D341Med (cell line): ENCODE measurements at regions not wholly inside any gene's neighbourhood (a gene's known extent, or its start where the extent isn't known, plus 50 kb on each side); places are given as distances from the start of the nearest gene placed in this dataset.

ENCODE experiments used
- DNase-seq: peaks from one replicate; pipeline ENCODE4 v3.0.0; 2012; ENCODE audit warnings: low spot score

DNA sequence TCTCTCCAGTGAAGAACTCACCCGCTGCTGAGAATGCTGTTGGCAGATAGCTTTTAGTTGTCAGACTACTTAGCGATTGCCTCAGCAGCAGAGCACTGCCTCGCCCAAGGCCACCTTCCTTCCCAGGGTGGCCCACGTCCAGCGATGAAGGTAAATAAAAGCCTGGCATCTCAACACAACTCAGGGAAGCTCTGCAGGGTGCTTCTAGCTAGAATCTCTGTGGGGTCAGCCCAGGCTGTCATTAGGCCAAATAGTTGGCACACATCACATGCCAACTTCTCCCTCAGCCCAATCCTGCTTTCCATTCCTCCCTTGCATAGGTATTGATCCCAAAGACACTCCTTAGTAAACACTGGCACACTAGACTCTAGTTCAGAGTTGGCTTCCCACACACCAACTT, 368.1 kb upstream of the TMTC1 start:
- DNase-seq: no peak

GRCh38 chr12:30146561-30146960, 362.8 kb upstream of the TMTC1 start:
- DNase-seq: no peak

DNA sequence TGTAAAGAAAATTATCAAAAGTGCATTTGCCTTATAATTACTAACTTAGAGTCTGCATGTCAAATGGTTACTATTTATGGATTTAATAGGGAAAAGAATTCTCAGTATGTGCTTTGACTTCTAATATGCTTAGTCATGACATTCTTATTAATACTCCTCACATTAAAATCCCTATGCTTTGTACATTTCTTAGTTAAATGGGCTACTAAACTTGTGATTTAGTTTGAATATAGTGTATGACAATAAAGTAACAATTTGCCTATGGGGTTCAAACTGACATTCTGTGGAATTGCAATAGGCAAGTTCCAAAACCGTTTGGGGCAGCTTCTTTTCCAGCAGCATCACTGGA, 361.9 kb upstream of the TMTC1 start:
- no peak for DNase-seq

DNA sequence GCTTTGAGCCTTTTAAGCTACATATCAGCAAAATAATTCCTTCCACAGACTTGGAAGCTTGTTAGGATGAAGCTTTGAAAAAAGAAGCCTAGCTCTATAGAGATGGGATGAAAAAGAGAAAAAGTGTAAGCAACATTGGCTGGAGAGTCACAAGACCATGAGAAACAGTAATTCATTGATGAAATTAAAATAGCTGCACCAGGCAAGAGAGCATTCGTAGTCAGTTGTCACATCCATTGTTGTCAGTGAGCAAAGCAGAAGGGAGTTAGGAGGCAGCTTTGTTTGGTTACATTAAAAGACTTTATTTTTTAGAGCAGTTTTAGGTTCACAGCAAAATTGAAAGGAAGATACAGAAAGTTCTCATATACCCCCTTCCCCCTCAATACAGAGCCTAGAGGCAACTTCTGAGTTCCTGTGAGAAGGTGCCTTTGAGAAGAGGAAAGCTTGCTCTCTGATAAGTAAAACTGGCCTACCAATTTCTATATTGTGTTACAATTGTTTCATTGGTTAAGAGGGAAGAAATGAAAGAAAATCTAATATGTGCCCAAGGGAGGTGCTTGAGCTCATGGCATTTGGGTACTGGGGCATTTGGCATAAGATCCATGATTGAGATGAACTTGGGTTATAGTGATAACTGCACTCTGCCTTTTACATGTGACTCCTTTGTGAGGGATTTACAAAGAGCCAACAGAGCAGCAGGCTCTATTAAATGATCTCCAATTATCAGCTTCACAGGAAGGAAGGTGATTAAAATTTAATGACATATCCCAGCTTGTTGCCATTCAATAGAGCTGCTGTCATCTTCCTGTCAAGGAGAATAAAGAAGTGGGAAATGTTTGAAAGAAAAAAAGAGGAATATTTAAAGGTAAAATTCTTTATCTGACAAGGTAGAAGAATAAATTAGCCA, 361.3 kb upstream of the TMTC1 start:
- no peak for DNase-seq

- no peak for DNase-seq
Observed at GRCh38 chr12:30142301-30142700, 358.6 kb upstream of the TMTC1 start.

GRCh38 chr12:30138483-30138882, 354.7 kb upstream of the TMTC1 start:
- DNase-seq: no peak

GRCh38 chr12:30136696-30137095, 353.0 kb upstream of the TMTC1 start:
- no peak for DNase-seq

DNA sequence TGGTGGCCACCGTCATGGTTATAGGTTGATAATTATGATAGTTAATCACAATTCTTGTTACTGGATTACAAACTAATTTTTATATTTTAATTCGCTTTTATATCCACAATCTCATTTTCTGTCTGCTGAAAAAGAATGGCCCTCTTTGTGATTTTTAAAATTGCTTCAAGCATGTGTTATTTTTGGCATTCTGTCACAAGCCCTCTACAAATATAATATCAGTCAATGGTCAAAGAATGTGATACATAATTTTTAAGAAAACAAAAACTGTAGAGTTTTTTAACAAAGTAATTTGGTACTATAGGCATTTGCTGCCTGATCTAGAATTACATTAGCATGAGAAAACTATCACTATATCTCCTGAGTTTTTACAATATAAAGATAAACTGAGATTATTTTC, 352.0 kb upstream of the TMTC1 start:
- DNase-seq: no peak

GRCh38 chr12:30134229-30134628, 350.5 kb upstream of the TMTC1 start:
- DNase-seq: no peak

DNA sequence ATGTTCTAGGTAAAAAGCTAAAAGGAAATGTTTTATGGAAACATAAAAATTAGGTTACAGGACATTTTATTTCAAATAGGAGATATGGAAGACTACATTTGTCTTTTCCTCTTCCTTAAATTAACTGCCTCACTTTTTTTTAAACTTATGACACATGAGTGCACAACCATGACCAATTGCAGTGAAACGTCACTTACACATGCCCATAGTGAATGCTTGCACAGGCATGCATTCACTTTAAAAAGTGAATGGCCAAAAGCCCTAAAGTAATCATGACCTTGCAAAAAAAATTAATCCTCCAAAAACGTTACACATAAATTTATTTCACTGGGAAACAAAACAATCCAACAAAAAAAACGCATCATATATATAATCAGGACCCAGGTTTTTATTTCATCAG, 343.2 kb upstream of the TMTC1 start:
- no peak for DNase-seq

- no peak for DNase-seq
Observed at GRCh38 chr12:30120522-30120921, 336.8 kb upstream of the TMTC1 start.

DNA sequence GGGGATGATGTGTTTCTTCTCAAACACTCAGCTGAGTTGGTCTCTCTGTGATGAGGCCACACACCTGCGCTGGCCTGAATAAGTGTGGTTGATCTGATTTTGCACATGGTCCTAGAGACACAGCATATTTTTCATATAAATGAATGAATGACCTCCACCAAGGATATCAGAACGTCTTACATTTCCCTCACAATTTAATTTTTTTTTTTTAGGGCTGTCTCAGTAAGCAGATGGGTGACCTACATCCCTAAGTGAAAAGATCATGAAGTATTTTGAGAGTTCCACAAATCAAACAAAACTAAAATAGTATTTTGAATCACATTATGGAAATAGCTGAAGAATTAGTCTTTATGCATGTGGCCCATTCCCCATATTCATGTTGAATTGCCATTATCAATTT, 333.7 kb upstream of the TMTC1 start:
- DNase-seq: no peak

- no peak for DNase-seq
Observed at GRCh38 chr12:30111719-30112118, 328.0 kb upstream of the TMTC1 start.

DNA sequence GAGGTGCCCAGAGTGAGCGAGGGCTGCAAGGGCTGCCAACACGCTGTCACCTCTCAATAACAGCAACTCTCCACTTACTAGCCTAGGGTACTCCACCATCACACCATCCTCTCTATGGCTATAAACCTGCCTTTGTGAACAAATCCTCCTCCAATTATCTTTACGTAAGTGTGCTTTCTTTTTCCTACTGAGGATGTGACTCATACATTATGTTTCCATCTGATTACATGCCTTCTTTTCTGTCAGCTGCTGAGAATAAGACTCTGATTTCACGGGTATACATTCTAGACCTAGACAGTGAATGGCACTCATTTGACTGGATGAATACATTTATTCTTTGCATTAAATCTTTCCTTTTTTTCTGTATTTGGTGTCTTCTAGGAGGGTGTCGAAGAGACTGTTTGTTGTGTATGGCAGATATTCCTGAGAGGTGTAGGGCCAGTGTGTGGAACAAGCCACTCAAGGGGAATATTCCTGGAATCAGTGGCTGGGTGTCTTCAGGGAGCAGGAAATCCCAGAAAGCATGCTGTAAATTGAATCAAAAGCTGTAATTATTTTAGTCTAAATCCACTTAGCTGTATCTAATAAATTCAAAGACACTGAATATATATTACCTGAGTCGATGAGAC, 327.3 kb upstream of the TMTC1 start:
- no peak for DNase-seq

DNA sequence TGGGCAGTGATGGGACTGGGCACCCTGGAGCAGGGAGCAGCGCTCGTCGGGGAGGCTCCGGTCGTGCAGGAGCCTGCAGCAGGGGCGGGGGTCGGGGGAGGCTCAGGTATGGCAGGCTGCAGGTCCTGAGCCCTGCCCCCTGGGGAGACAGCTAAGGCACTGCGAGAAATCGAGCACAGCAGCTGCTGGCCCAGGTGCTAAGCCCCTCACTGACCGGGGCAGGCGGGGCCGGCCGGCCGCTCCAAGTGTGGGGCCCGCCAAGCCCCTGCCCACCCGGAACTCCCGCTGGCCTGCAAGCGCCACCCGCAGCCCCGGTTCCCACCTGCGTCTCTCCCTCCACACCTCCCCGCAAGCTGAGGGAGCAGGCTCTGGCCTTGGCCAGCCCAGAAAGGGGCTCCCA, 326.8 kb upstream of the TMTC1 start:
- DNase-seq: no peak

GRCh38 chr12:30108666-30109065, 324.9 kb upstream of the TMTC1 start:
- DNase-seq: no peak

DNA sequence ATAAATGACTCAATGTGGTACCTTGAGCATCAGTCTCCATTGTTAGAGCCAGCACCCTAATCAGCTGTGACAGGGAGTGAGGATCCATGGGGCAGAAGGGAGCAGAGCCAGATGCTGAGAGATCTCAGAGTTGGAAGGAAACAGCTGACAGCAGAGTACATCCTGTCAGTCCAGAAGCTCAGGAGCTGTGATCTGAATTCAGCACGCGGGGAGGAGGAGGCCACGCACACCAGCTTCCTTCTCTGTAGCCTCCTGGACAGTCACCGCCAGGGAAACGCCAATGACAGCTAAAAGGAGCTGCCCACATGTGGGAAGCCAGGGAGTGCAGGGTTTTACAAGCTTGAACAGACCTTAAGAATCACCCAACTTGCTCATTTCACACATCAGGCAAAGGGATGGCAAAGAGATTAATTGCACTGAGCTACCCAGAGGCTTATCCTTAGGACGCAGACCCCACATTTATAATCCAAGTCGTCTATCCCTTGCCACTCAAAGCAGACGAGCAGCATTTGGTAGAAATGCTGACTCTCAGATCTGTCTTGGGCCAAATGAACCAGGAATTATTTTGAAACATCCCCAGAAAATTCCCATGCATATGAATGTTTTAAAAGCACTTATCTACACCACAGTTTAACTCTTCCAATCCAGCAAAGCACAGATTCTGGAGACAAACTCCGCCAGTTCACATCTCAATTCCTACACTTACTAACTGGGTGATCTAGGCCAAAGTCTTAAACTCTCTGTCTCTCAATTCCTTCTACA, 322.6 kb upstream of the TMTC1 start:
- DNase-seq: no peak

- DNase-seq: no peak
Observed at GRCh38 chr12:30105505-30105904, 321.8 kb upstream of the TMTC1 start.

GRCh38 chr12:30104971-30105370, 321.2 kb upstream of the TMTC1 start:
- no peak for DNase-seq

DNA sequence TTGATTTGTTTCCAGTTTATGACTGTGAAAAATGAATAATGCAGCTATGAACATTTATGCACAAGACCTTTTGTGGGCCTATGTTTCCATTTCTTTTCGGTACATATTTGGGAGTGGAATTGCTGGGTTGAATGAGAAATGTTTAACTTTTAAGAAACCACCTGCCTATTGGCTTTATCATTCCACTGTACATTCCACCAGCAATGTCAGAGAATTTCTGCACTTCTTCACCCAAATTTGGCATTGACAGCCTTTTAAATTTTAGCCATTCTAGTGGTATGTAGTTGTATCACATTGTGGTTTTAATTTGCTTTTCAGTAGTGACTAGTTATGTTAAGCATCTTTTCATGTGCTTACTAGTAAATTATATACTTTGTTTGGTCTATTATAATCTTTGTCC, 317.0 kb upstream of the TMTC1 start:
- no peak for DNase-seq

DNA sequence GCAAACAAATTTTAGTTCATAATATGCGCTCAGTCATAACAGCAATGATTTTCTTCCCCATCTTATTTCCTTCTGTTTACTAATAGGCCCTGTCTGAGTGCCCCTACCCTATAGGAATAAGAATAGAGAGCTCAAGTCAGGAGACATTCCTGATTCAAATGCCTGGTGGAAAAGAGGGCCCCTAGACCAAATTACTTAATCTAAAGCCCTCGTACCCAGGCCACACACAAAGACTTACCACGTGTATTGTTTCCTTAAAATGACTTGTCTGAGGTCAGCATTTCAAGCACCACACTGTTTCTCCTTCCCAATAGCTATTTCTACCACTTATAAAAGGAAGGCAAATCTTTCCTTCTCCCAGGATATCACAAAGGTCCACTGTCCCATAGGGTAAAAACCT, 314.9 kb upstream of the TMTC1 start:
- DNase-seq: no peak

DNA sequence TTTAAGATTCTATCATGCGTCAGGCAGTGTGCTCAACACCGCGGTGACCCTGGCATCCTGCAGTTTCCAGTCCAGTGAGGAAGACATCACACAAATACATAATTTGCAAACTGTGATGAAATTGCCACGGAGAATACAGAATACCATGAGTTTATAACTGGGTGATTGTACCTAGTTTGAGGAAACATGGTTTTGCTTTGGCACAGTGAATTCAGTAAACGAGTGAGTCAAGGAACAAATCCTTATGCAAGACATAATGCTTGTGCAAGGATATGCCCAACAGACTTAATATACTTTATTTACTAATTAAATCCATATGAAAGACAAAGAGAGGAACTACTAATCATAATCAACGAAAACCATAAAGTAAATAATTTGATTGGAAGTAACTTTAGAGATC, 311.8 kb upstream of the TMTC1 start:
- no peak for DNase-seq

GRCh38 chr12:30092983-30093617, 309.4 kb upstream of the TMTC1 start:
- DNase-seq: no peak
